Kidney capillary endothelial cell (primary cell): ENCODE measurements at regions not wholly inside any gene's neighbourhood (a gene's known extent, or its start where the extent isn't known, plus 50 kb on each side); places are given as distances from the start of the nearest gene placed in this dataset.
A peak's percentile ranks its signal among the peaks of the same experiment; 100 is the strongest.

ENCODE experiments used
- DNase-seq: peaks from one replicate; pipeline ENCODE4 v3.0.0-alpha.2; 2018; ENCODE audit warnings: low spot score

GRCh38 chr11:70650075-70650909 lies 252.0 kb downstream of the CTTN start:
- DNase-seq: peak; percentile 68

GRCh38 chr11:70651031-70651430 lies 252.7 kb downstream of the CTTN start:
- no peak for DNase-seq

GRCh38 chr11:70654016-70654415 lies 255.7 kb downstream of the CTTN start:
- DNase-seq: no peak

- DNase-seq: no peak
These were observed 257.5 kb downstream of the CTTN start for GRCh38 chr11:70655816-70656215.

- DNase-seq: no peak
These were observed 257.9 kb downstream of the CTTN start for GRCh38 chr11:70656252-70656651.

- DNase-seq: no peak
These were observed 261.9 kb downstream of the CTTN start for GRCh38 chr11:70660059-70660888.

- no peak for DNase-seq
These were observed 262.5 kb downstream of the CTTN start for GRCh38 chr11:70660889-70661197.

GRCh38 chr11:70661761-70662501 lies 263.6 kb downstream of the CTTN start:
- DNase-seq: peak; percentile 56

- DNase-seq: no peak
These were observed 264.4 kb downstream of the CTTN start for GRCh38 chr11:70662691-70663098.

- DNase-seq: no peak
These were observed 265.5 kb downstream of the CTTN start for GRCh38 chr11:70663815-70664214.

GRCh38 chr11:70666311-70666710 lies 268.0 kb downstream of the CTTN start:
- no peak for DNase-seq

- no peak for DNase-seq
These were observed 269.4 kb downstream of the CTTN start for GRCh38 chr11:70667767-70668166.

GRCh38 chr11:70668204-70669202 lies 270.2 kb downstream of the CTTN start:
- peak; percentile 29 for DNase-seq

- DNase-seq: no peak
These were observed 271.0 kb downstream of the CTTN start for GRCh38 chr11:70669281-70669680.

GRCh38 chr11:70669871-70670675 lies 271.7 kb downstream of the CTTN start:
- DNase-seq: peak; percentile 63

GRCh38 chr11:70670676-70671034 lies 272.3 kb downstream of the CTTN start:
- no peak for DNase-seq

GRCh38 chr11:70671083-70671482 lies 272.8 kb downstream of the CTTN start:
- no peak for DNase-seq

- no peak for DNase-seq
These were observed 273.3 kb downstream of the CTTN start for GRCh38 chr11:70671611-70672010.

- no peak for DNase-seq
These were observed 274.8 kb downstream of the CTTN start for GRCh38 chr11:70672991-70673653.

GRCh38 chr11:70674605-70675004 lies 276.3 kb downstream of the CTTN start:
- DNase-seq: no peak
